ENCODE measurements at regions not wholly inside any gene's neighbourhood (a gene's known extent, or its start where the extent isn't known, plus 50 kb on each side); places are given as distances from the start of the nearest gene placed in this dataset.

DNA sequence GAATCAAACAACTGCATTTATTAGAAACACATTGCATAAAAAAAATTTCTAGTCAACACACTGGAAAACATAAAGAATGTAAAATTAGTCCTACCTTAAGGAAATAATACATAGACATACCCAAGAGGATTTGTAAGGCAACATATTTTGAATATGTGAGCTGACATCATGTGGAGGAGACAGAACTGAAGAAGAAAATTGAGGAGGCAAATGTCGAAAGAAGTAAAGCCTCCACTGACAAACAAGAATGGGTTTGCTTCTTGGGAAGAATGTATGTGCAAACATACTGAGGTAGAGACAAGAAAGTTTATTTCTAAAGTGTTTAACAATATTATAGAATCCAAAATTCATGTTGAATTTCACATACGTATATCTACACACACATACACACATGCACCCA is 363.0 kb upstream of the PDE4D start:
- Histone ChIP-seq H3K27me3 (ENCODE audit: control insufficient read depth in 3 of 3, insufficient read depth in 3 of 3, low read length in 2 of 3) (no peaks in the 10 kb centered on the region), H3K9ac (ENCODE audit: insufficient read depth in 1 of 2, low read length in 2 of 2) (no peak overlapping the region), H3K36me3 (ENCODE audit: control insufficient read depth in 4 of 4, insufficient read depth in 4 of 4, low read length in 4 of 4) (no peaks in the 10 kb centered on the region), H3K4me3 (no peak overlapping the region), H3K9me3 (ENCODE audit: control insufficient read depth in 4 of 4, insufficient read depth in 3 of 4, low read length in 3 of 4) (no peaks in the 10 kb centered on the region), H3K27ac (ENCODE audit: low read depth in 1 of 2, low read length in 1 of 2) (no peak overlapping the region), H3K4me1 (ENCODE audit: control insufficient read depth in 5 of 5, insufficient read depth in 5 of 5, low read length in 5 of 5) (no peaks in the 10 kb centered on the region)
- DNase-seq = no peak
- WGBS, 2 donors = 68 to 80% methylated on average over 2 of the region's 2 CpGs
- TF ChIP-seq, protein P1, sequence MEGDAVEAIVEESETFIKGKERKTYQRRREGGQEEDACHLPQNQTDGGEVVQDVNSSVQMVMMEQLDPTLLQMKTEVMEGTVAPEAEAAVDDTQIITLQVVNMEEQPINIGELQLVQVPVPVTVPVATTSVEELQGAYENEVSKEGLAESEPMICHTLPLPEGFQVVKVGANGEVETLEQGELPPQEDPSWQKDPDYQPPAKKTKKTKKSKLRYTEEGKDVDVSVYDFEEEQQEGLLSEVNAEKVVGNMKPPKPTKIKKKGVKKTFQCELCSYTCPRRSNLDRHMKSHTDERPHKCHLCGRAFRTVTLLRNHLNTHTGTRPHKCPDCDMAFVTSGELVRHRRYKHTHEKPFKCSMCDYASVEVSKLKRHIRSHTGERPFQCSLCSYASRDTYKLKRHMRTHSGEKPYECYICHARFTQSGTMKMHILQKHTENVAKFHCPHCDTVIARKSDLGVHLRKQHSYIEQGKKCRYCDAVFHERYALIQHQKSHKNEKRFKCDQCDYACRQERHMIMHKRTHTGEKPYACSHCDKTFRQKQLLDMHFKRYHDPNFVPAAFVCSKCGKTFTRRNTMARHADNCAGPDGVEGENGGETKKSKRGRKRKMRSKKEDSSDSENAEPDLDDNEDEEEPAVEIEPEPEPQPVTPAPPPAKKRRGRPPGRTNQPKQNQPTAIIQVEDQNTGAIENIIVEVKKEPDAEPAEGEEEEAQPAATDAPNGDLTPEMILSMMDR (IDR thresholded peaks at IDR 0.05; ENCODE audit: control extremely low read depth, extremely low read depth) = no peak
- no peak for ATAC-seq (ENCODE audit: insufficient read depth, low FRiP score)

DNA sequence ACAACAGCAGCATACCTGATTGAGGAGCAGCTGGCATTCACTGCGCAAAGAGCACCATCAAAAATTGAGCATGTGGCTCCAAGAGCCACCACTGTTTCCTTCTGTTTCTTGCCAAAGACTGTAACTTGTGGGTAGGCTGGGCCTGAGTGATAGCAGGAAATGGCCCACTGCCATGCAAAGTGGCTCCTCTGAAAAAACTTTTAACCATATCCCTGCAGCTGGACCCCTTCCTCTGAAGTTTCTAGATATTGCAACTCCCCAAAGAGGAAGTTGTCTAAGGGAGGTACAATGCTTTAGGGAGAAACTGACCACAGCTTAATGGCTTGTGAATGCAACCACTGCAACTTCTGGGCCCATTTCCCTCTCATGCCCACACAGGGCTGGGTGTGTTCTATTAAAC is 355.4 kb upstream of the PDE4D start:
- ATAC-seq (ENCODE audit: insufficient read depth, low FRiP score) (peak; percentile 65), DNase-seq (peak; percentile 6 to 32 (median 17))
- no peak overlapping the region for H3K27ac ChIP-seq (ENCODE audit: low read depth in 1 of 2, low read length in 1 of 2)
- H3K4me1 ChIP-seq (ENCODE audit: control insufficient read depth in 5 of 5, insufficient read depth in 5 of 5, low read length in 5 of 5) = no peaks in the 10 kb centered on the region
- H3K27me3 ChIP-seq (ENCODE audit: control insufficient read depth in 3 of 3, insufficient read depth in 3 of 3, low read length in 2 of 3) = no peaks in the 10 kb centered on the region
- no peaks in the 10 kb centered on the region for H3K36me3 ChIP-seq (ENCODE audit: control insufficient read depth in 4 of 4, insufficient read depth in 4 of 4, low read length in 4 of 4)
- WGBS, 2 donors = 36 to 56% methylated on average over 1 of the region's 1 CpG
- TF ChIP-seq, protein P1 (IDR thresholded peaks at IDR 0.05; ENCODE audit: control extremely low read depth, extremely low read depth) = no peak
- no peaks in the 10 kb centered on the region for H3K9me3 ChIP-seq (ENCODE audit: control insufficient read depth in 4 of 4, insufficient read depth in 3 of 4, low read length in 3 of 4)
- H3K9ac ChIP-seq (ENCODE audit: insufficient read depth in 1 of 2, low read length in 2 of 2) = no peak overlapping the region
- no peak overlapping the region for H3K4me3 ChIP-seq

DNA sequence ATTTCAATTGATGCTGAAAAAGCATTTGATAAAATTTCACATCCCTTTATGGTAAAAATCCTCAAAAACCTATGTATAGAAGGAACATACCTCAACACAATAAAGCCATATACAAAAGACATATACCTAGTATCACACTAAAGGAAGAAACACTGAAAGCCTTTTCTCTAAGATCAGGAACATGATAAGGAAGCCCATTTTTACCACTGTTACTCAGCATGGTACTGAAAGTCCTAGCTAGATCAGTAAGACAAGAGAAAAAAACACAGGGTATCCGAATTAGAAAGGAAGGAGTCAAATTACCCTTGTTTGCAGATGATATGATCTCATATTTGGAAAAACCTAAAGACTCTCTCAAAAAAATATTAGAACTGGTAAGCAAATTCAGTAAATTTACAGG is 350.2 kb upstream of the PDE4D start:
- Histone ChIP-seq H3K27me3 (ENCODE audit: control insufficient read depth in 3 of 3, insufficient read depth in 3 of 3, low read length in 2 of 3) (no peaks in the 10 kb centered on the region), H3K27ac (ENCODE audit: low read depth in 1 of 2, low read length in 1 of 2) (no peak overlapping the region), H3K9ac (ENCODE audit: insufficient read depth in 1 of 2, low read length in 2 of 2) (no peak overlapping the region), H3K4me3 (no peak overlapping the region), H3K36me3 (ENCODE audit: control insufficient read depth in 4 of 4, insufficient read depth in 4 of 4, low read length in 4 of 4) (no peaks in the 10 kb centered on the region), H3K9me3 (ENCODE audit: control insufficient read depth in 4 of 4, insufficient read depth in 3 of 4, low read length in 3 of 4) (peaks cover 0 to 8% (median 2%) of the 10 kb centered on the region in 4 donors), H3K4me1 (ENCODE audit: control insufficient read depth in 5 of 5, insufficient read depth in 5 of 5, low read length in 5 of 5) (no peaks in the 10 kb centered on the region)
- no peak for DNase-seq
- TF ChIP-seq, protein P1 (IDR thresholded peaks at IDR 0.05; ENCODE audit: control extremely low read depth, extremely low read depth) = no peak
- 63 to 67% methylated on average over 1 of the region's 1 CpG for WGBS, 2 donors
- ATAC-seq (ENCODE audit: insufficient read depth, low FRiP score) = no peak

DNA sequence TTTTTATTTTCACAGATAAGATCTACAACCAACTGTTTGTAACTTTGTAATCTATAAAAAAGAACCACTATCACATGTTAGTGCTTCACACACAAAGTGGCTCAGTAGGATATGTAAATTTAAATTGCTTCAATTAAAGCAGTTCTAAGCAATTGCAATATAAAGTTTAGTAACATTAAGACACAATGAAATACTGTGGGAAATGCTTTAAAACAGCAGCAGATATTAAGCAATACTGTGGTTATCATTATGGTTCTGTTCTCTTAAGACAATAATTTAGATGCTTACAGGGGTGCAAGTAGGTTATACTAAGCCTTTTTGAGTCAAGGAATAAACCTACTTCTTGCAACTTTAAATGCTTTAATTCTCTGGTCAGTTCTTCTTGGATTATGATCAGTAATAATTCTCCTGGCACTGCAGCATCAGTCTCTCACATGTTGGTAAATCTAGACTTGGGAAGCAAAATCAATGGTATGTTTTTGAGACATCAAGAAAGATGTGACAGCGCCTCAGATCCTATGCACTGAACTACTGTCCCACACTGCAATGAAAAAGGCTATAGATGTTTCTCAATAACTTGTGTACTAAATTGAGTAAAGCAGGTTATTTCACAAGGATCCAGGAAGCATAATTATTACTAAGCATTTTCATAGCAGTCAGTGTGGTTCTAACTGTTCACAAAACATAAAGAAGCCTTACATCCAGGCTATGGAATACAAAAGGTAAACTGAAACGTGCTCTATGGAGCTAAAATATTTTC is 338.7 kb upstream of the PDE4D start:
- H3K9me3 ChIP-seq (ENCODE audit: control insufficient read depth in 4 of 4, insufficient read depth in 3 of 4, low read length in 3 of 4) = no peaks in the 10 kb centered on the region
- H3K27ac ChIP-seq (ENCODE audit: low read depth in 1 of 2, low read length in 1 of 2) = no peak overlapping the region
- H3K4me3 ChIP-seq = no peak overlapping the region
- WGBS, 2 donors = 35 to 69% methylated on average over 2 of the region's 2 CpGs
- ATAC-seq (ENCODE audit: insufficient read depth, low FRiP score) (no peak), DNase-seq (no peak)
- no peaks in the 10 kb centered on the region for H3K36me3 ChIP-seq (ENCODE audit: control insufficient read depth in 4 of 4, insufficient read depth in 4 of 4, low read length in 4 of 4)
- TF ChIP-seq, protein P1 (IDR thresholded peaks at IDR 0.05; ENCODE audit: control extremely low read depth, extremely low read depth) = no peak
- no peaks in the 10 kb centered on the region for H3K4me1 ChIP-seq (ENCODE audit: control insufficient read depth in 5 of 5, insufficient read depth in 5 of 5, low read length in 5 of 5)
- H3K27me3 ChIP-seq (ENCODE audit: control insufficient read depth in 3 of 3, insufficient read depth in 3 of 3, low read length in 2 of 3) = no peaks in the 10 kb centered on the region
- no peak overlapping the region for H3K9ac ChIP-seq (ENCODE audit: insufficient read depth in 1 of 2, low read length in 2 of 2)

Measured in lung (tissue), 11 donors.